ENCODE measurements at regions not wholly inside any gene's neighbourhood (a gene's known extent, or its start where the extent isn't known, plus 50 kb on each side); places are given as distances from the start of the nearest gene placed in this dataset.

GRCh38 chr10:31136386-31136785, 104.7 kb upstream of the ZNF438 start:
- intact Hi-C loops (cut with DNase I): loop anchor here in 2 of 4 donors (10.0 kb wide), 2 partner anchors 102 to 352 kb away; partner anchors contain the start of gene ZNF438 (in 1 of the 2)
- Histone ChIP-seq H3K4me3 (no peak overlapping the region), H3K27me3 (no peaks in the 10 kb centered on the region), H3K36me3 (no peaks in the 10 kb centered on the region), H3K4me1 (ENCODE audit: insufficient read depth) (peaks cover 5% of the 10 kb centered on the region), H3K9me3 (no peaks in the 10 kb centered on the region), H3K27ac (no peak overlapping the region)
- DNase-seq: no peak
- WGBS, 3 donors: 67 to 87% (median 75%) methylated on average over 4 of the region's 4 CpGs
- no peak for TF ChIP-seq CTCF (IDR thresholded peaks at IDR 0.05)
- TF ChIP-seq EP300 (IDR thresholded peaks at IDR 0.05): no peak
- TF ChIP-seq POLR2A (IDR thresholded peaks at IDR 0.05): no peak

- TF ChIP-seq POLR2A (IDR thresholded peaks at IDR 0.05) (no peak), CTCF (IDR thresholded peaks at IDR 0.05) (no peak), EP300 (IDR thresholded peaks at IDR 0.05) (no peak)
- no peak for DNase-seq
- no peaks in the 10 kb centered on the region for H3K9me3 ChIP-seq
- H3K4me3 ChIP-seq: no peak overlapping the region
- no peaks in the 10 kb centered on the region for H3K27me3 ChIP-seq
- intact Hi-C loops (cut with DNase I): loop anchor here in 2 of 4 donors (10.0 kb wide), 2 partner anchors 102 to 352 kb away; partner anchors contain the start of gene ZNF438 (in 1 of the 2)
- 39 to 51% (median 40%) methylated on average over 9 of the region's 9 CpGs for WGBS, 3 donors
- H3K27ac ChIP-seq: no peak overlapping the region
- no peaks in the 10 kb centered on the region for H3K36me3 ChIP-seq
- H3K4me1 ChIP-seq (ENCODE audit: insufficient read depth): peaks cover 5% of the 10 kb centered on the region
Observed at GRCh38 chr10:31136930-31137885, 105.5 kb upstream of the ZNF438 start.

GRCh38 chr10:31138026-31138553, 106.4 kb upstream of the ZNF438 start:
- peaks cover 5% of the 10 kb centered on the region for H3K4me1 ChIP-seq (ENCODE audit: insufficient read depth)
- no peak overlapping the region for H3K4me3 ChIP-seq
- intact Hi-C loops (cut with DNase I): loop anchor here in 2 of 4 donors (10.0 kb wide), 2 partner anchors 103 to 353 kb away; partner anchors contain the start of gene ZNF438 (in 1 of the 2)
- no peak overlapping the region for H3K27ac ChIP-seq
- no peaks in the 10 kb centered on the region for H3K36me3 ChIP-seq
- H3K9me3 ChIP-seq: no peaks in the 10 kb centered on the region
- WGBS, 3 donors: 55 to 68% (median 60%) methylated on average over 3 of the region's 3 CpGs
- no peaks in the 10 kb centered on the region for H3K27me3 ChIP-seq
- no peak for TF ChIP-seq POLR2A (IDR thresholded peaks at IDR 0.05)
- TF ChIP-seq EP300 (IDR thresholded peaks at IDR 0.05): no peak
- TF ChIP-seq CTCF (IDR thresholded peaks at IDR 0.05): no peak
- DNase-seq: no peak

GRCh38 chr10:31139497-31139896, 107.8 kb upstream of the ZNF438 start:
- intact Hi-C loops (cut with DNase I): loop anchor here in 2 of 4 donors (10.0 kb wide), 2 partner anchors 105 to 355 kb away; partner anchors contain the start of gene ZNF438 (in 1 of the 2)
- WGBS, 3 donors: 82 to 95% (median 93%) methylated on average over 6 of the region's 6 CpGs

More at GRCh38 chr10:31139497-31139896, 107.8 kb upstream of the ZNF438 start:
- DNase-seq: no peak
- Histone ChIP-seq H3K27me3 (no peaks in the 10 kb centered on the region), H3K27ac (no peak overlapping the region), H3K9me3 (no peaks in the 10 kb centered on the region), H3K36me3 (no peaks in the 10 kb centered on the region), H3K4me1 (ENCODE audit: insufficient read depth) (peaks cover 2% of the 10 kb centered on the region), H3K4me3 (no peak overlapping the region)
- TF ChIP-seq EP300 (IDR thresholded peaks at IDR 0.05): no peak
- no peak for TF ChIP-seq POLR2A (IDR thresholded peaks at IDR 0.05)
- TF ChIP-seq CTCF (IDR thresholded peaks at IDR 0.05): no peak

Measured in ovary (tissue), 7 donors.